GM12892 (cell line): ENCODE measurements at regions not wholly inside any gene's neighbourhood (a gene's known extent, or its start where the extent isn't known, plus 50 kb on each side); places are given as distances from the start of the nearest gene placed in this dataset.

Experiments
- POLR2A ChIP-seq: IDR thresholded peaks from 2 replicates; pipeline ENCODE4 v1.6.1; 2011; ENCODE audit warnings: low read depth, low read length, control low read depth
- POLR2AphosphoS5 ChIP-seq: IDR thresholded peaks from 2 replicates; pipeline ENCODE4 v1.6.1; 2011; ENCODE audit warnings: low read depth, low read length, control low read depth
- TAF1 ChIP-seq: IDR thresholded peaks from 2 replicates; pipeline ENCODE4 v1.6.1; 2011; ENCODE audit warnings: low read depth, mild to moderate bottlenecking, control low read depth, low read length, borderline replicate concordance

- TF ChIP-seq POLR2A (no peak), POLR2AphosphoS5 (no peak), TAF1 (no peak)
These were observed 62.2 kb downstream of the FAM241B start for GRCh38 chr10:69692267-69692666.
